SK-N-SH (cell line): ENCODE measurements at regions not wholly inside any gene's neighbourhood (a gene's known extent, or its start where the extent isn't known, plus 50 kb on each side); places are given as distances from the start of the nearest gene placed in this dataset.

ENCODE experiments used
- EZH2phosphoT487 ChIP-seq: fragments of 200-600 bp; sonication (generic); IDR thresholded peaks from 2 replicates; pipeline ENCODE4 v1.6.1; 2017; ENCODE audit warnings: low read depth, mixed run types, mild to moderate bottlenecking, antibody characterized with exemption, moderate library complexity, borderline replicate concordance
- GABPA ChIP-seq: IDR thresholded peaks from 2 replicates; pipeline ENCODE4 v1.4.0; 2012; ENCODE audit warnings: low read depth, mild to moderate bottlenecking
- MEF2A ChIP-seq: IDR thresholded peaks from 2 replicates; pipeline ENCODE4 v1.4.0; 2012; ENCODE audit warnings: low read depth, borderline replicate concordance
- RCOR1 ChIP-seq: fragments of 150-350 bp; IDR thresholded peaks from 2 replicates; pipeline ENCODE4 v1.6.1; 2017; ENCODE audit warnings: antibody characterized with exemption, low read length
- TAF1 ChIP-seq: IDR thresholded peaks from 2 replicates; pipeline ENCODE4 v1.6.1; 2012; ENCODE audit warnings: low read depth, mild to moderate bottlenecking, low read length, moderate library complexity, borderline replicate concordance
- TF ChIP-seq, protein P1 (sequence below): fragments of 200-600 bp; sonication (generic); IDR thresholded peaks from 2 replicates; pipeline ENCODE4 v1.6.1; 2017; ENCODE audit warnings: antibody characterized with exemption, mild to moderate bottlenecking, moderate library complexity
- TF ChIP-seq, protein P2 (sequence below): IDR thresholded peaks from 2 replicates; pipeline ENCODE4; 2012
- TF ChIP-seq, protein P3 (sequence below): IDR thresholded peaks from 2 replicates; pipeline ENCODE4 v1.4.0; 2012; ENCODE audit warnings: low read depth
- TF ChIP-seq, protein P4 (sequence below): fragments of 150-350 bp; IDR thresholded peaks from 2 replicates; pipeline ENCODE4 v1.6.1; 2017; ENCODE audit warnings: antibody characterized with exemption, low read length, low read depth, borderline replicate concordance

- TF ChIP-seq, protein P1, sequence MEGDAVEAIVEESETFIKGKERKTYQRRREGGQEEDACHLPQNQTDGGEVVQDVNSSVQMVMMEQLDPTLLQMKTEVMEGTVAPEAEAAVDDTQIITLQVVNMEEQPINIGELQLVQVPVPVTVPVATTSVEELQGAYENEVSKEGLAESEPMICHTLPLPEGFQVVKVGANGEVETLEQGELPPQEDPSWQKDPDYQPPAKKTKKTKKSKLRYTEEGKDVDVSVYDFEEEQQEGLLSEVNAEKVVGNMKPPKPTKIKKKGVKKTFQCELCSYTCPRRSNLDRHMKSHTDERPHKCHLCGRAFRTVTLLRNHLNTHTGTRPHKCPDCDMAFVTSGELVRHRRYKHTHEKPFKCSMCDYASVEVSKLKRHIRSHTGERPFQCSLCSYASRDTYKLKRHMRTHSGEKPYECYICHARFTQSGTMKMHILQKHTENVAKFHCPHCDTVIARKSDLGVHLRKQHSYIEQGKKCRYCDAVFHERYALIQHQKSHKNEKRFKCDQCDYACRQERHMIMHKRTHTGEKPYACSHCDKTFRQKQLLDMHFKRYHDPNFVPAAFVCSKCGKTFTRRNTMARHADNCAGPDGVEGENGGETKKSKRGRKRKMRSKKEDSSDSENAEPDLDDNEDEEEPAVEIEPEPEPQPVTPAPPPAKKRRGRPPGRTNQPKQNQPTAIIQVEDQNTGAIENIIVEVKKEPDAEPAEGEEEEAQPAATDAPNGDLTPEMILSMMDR: no peak
- TF ChIP-seq, protein P2, sequence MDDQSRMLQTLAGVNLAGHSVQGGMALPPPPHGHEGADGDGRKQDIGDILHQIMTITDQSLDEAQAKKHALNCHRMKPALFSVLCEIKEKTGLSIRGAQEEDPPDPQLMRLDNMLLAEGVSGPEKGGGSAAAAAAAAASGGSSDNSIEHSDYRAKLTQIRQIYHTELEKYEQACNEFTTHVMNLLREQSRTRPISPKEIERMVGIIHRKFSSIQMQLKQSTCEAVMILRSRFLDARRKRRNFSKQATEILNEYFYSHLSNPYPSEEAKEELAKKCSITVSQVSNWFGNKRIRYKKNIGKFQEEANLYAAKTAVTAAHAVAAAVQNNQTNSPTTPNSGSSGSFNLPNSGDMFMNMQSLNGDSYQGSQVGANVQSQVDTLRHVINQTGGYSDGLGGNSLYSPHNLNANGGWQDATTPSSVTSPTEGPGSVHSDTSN: no peak
- TF ChIP-seq, protein P3, sequence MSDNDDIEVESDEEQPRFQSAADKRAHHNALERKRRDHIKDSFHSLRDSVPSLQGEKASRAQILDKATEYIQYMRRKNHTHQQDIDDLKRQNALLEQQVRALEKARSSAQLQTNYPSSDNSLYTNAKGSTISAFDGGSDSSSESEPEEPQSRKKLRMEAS: no peak
- TF ChIP-seq, protein P4, sequence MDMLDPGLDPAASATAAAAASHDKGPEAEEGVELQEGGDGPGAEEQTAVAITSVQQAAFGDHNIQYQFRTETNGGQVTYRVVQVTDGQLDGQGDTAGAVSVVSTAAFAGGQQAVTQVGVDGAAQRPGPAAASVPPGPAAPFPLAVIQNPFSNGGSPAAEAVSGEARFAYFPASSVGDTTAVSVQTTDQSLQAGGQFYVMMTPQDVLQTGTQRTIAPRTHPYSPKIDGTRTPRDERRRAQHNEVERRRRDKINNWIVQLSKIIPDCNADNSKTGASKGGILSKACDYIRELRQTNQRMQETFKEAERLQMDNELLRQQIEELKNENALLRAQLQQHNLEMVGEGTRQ: no peak
- no peak for TF ChIP-seq GABPA
- TF ChIP-seq MEF2A: no peak
- TF ChIP-seq RCOR1: no peak
- TF ChIP-seq TAF1: no peak
- no peak for TF ChIP-seq EZH2phosphoT487
Observed at GRCh38 chr19:46935066-46935663, 74.4 kb downstream of the ARHGAP35 start.
